Activated CD4-positive, alpha-beta T cell treated with anti-CD3 and anti-CD28 coated beads, Interleukin-2, amount 50 U/mL, for 1 hour (primary cell): ENCODE measurements at regions not wholly inside any gene's neighbourhood (a gene's known extent, or its start where the extent isn't known, plus 50 kb on each side); places are given as distances from the start of the nearest gene placed in this dataset.

ENCODE experiments used
- DNase-seq: peaks from one replicate; pipeline ENCODE4 v3.0.0-alpha.2; 2020

DNA sequence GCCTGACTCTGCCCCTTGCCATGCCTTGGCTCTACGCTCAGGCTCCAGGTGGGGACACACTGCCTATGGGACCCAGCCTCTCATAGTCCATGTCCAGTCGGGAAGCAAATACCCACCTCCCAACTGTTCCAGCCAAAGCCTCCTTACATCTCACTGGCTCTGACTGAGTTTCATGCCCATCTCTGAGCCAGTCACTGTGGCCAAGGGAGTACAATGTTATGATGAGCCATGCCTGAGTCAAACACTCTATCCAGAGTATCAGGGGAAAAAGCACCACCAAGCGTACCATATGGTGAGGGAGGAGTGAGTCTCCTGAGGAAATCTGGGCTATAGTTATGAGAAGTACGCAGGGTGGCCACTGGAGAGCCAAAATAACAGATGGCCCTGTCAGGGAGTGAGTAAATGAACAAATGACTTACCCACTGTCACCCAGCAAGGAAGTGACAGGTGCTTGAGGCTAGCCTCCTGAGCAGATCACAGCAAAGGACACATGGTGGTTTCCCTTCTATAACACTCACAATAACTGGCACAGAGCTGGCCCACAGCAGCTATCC lies 236.6 kb upstream of the GJB5 start:
- DNase-seq = no peak

DNA sequence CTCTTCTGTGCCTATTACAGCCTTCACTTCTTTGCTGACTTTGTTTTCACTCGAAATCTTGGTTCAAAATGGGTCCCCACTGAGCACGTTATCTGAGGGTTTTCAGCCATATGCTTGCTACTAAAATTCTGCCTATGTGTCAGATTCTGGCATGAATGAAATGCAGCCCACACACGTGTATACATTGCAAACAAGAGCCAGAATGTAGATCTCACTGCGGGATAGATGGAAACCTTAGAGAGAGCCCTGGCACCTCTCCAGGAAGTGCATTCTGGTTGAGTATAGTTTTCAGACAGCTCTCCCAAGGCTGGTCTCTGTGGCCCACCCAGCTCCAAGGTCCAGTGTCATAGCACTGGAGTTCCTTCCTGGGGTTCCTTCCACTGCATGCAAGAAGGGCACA lies 234.7 kb upstream of the GJB5 start:
- DNase-seq = no peak

DNA sequence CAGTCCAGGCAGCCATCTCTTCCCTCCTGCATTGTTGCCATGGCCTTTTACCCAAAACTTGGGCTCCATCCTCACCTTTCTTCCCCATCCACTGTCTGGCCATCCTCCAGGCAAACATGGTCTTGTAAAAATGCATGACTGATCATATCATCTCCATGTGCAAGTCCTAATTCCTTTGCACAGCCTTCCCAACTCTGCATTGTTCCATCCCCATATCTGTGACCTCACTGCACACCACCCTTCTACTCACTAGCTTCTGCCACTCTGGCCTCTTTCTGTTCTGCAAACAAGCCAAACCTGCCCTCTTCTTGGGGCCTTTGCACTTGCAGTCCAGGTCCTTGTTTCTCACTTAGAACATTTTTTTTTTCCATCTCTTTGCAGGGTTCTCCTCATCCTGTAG lies 230.1 kb upstream of the GJB5 start:
- DNase-seq = no peak

DNA sequence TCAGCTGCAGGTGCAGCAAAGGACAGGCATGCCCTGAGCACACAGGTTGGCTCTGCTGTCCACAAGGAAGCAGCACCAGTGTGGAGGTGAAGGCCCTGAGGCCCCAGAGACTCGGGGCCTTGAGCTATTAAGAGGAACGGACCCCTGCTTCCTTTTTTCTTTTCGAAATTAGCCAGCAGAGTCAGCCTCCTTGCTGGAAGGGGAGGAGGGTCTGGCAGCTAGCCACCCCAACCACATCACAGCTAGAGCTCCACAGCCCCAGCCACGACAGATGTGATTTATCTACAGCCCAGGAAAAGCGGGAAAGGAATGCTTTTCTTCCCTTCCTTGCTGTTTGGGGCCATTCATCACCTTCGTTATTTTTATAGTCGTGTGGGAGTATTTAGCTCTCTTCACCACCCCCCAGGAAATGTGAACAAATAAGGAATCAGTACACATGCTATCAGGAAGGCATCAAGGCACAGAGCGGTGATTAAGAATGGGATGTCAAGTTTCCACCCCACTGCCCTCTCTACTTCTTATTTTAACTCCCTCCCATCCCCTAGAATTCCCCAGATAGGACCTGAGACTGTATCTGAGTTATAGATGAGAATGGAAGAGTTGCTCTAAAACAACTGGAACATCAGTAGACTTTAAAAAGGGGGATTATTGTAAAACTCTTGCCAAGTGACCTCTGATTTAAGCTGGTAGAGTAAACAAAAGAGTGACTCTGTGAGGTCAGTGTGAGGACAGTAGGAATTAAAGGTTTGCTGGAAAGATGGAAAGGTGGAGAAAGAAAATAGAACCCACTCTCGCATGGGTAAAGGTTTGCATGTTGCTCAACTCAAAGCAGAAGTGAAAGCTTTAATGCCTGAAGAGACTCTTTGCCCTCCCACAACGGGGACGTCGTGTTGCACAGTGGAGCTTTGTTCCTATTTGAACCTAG lies 224.7 kb upstream of the GJB5 start:
- DNase-seq = no peak

DNA sequence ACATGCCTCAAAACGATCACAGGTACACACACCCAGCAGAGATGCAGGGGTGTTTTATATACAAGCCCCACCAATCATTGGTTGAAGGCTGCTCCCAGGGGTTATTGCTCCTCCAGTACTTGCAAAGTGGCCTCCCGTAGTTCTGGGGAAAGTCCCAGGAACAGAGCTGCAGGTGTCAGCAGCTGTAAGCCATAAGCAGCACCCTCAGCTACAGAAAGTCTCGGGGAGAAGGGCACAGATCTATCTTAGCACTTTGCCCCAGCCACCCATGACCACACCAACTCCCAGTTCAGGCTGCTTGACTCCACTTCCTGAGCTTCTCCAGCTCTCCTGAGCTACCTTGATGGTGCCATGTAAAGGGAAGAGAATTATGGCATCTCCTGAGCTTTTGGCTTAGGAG lies 222.7 kb upstream of the GJB5 start:
- no peak for DNase-seq

DNA sequence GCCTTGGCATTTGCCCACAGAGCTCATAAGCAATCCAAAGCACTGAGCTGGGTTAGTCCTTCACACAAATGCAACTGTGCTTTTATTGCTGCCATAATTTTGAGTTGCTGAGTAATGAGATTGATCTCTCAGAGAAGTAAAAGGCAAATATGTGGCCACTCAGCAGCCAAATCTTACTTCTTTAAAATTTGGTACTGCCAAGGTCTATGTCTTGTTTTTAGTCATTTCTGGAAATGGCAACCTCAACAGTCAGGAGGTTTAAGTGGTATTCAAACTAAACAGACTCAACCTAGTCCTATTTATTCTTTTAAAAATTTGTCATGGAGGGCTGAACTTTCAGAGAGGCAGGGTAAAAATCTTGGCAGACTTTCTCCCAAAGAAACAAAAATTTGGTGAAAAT lies 216.4 kb upstream of the GJB5 start:
- no peak for DNase-seq

DNA sequence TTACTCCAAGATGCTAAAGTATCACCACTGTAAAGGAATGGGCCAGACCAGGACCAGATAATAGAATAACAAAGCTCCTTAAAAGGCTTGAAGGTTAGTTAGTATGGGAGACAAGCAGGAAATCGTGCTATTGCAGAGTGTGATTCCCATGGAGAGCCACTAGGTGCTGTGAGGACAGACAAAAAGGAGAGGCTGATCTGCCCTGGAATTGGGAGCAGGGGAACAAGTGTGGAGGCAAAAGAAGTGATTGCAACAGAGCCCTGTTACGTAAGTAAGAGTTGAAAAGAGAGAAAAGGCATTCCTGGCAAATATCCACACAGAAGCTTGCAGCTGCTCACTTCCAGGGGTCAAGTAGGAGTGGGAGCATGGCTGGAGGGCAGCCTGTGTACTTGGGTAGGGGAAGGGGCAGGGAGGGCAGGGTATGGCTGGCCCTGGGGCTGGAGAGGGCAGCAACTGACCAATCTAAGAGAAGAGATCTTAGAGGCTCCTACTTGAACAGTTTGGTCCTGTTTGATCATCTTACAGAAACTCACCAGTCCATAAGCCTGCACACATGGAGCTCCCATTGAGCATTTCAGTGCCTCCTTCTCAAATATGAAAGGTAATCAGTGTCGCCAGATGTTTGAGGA lies 207.7 kb upstream of the GJB5 start:
- DNase-seq = no peak

DNA sequence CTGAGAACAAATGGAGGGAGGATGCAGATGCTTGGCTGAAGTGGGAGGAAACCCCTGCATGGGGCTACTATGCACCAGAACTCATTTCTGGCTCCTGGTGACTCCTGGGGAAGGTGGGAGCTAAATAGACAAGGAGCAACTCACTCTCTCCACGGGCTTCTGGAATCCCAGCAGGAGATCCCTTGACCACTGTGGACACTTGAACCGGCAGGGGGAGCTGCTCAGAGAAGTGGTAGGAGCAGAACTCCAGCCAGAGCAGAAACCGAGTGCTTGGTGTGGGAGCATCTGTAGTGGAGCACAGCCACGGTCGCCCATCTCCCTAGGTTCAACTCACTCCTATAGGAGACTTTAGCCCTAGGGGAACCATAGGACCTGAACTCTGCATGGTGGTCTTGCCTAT lies 205.6 kb upstream of the GJB5 start:
- DNase-seq = no peak

DNA sequence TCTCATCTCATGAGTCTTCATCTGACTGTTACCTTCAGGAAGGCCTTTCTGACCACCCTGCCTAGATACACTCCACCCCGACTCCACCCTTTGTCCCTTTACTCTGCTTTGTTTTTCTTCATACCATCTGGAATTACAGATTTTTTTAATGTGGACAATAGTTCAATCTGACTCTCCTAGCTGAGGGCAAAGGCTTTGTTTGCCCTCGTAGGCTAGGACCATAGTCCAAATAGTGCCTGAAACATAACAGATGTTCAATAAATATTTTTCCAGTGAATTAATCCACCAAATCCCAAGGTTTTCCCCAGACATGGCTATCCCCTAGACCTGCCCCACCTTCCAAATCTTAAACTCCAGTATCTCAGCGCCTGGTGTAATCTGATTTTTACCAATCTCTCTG lies 176.5 kb upstream of the GJB5 start:
- no peak for DNase-seq

DNA sequence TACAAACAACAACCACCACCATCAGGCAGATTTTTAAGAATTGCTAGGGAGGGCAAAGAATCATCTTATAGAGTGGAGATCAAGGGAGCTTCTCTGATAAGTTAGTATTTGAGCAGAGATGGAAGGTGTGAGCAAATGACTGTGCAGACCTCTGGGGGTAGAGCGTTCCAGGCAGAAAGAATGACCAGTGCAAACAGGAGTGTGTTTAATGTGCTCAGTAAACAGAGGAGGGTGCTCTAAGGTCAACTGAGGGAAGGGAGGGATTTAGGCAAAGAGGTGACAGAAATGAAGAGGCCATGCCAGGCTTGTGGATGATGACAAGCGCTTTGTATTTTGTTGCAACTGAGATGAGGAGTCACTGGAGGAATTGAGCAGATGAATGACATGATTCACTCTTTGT lies 172.5 kb upstream of the GJB5 start:
- no peak for DNase-seq

DNA sequence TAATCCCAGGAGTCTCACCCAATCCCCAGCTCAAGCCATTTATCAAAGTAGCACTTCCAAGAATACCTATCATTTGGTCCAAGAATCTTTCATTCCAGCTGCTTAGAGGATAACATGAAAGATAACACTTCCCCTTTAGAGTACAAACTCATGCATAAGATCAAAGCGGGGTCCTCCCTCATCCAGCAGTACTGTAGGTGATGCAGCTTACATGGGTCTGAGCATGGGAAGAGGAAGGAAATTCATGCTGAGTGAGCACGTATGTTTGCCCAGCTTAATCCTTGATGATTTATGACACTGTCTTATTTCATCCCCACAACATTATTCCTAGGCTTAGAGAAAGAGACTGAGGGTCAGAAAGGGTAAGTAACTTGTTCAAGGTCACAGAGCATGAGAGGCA lies 167.1 kb upstream of the GJB5 start:
- DNase-seq = no peak

DNA sequence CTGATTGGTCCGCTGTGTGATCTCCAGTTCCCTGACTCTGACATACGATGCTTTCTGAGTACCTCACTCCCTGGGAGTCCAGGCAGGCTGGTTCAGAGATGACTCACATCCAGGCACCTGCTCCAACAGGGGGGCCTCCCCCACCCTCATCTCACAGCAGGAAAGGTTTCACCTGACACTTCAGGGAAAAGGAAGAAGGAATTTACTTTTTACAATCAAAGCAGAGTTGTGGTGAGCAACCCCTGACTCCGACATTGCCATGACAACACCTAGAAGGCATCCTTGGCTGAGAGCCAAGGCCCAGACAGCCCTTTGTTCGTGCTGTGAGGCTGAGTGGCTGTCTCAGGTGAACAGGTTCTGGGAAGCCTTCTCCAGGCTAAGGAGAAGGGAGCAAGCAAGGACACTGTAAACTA lies 164.6 kb upstream of the GJB5 start:
- no peak for DNase-seq

DNA sequence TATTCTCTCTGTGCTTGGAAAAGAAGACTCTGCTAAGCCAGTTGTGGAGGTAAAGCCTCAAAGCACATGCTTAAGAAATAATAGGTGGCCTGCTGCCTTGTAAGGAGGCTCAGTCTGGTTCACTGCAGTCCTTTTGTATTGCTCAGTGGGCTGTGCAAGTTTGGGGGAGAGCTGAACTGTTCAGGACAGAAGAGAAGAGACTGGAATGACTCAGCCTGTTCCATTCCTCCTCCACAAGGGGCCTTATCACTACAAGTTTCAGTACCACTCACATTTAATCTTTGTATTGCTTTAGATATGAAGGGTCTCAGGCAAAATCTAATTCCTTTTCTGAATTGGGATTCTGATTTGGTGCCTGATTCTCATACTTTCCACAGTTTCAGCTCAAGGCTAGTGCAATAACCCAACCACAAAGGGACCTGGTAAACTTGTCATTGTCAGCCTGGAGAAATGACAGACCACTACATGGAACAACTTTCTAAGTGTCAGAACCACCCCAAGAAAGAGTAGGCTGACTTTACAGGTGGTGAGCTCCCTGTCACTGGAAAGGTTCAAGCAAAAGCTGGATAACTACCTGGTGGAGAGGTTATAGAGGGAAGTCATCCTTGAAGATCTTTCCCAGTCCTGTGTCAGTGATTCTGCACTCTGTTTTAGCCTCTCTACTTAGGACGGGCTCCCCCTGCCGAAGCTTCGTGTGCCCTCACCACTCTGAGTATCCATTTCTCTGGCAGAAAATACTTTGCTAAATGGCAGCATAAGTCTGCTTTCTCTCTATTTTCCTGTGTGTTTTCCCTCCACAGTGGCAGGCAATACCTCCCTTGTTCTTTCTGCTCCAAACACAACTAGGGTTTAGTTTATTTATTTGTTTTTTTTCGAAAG lies 162.9 kb upstream of the GJB5 start:
- DNase-seq = no peak

DNA sequence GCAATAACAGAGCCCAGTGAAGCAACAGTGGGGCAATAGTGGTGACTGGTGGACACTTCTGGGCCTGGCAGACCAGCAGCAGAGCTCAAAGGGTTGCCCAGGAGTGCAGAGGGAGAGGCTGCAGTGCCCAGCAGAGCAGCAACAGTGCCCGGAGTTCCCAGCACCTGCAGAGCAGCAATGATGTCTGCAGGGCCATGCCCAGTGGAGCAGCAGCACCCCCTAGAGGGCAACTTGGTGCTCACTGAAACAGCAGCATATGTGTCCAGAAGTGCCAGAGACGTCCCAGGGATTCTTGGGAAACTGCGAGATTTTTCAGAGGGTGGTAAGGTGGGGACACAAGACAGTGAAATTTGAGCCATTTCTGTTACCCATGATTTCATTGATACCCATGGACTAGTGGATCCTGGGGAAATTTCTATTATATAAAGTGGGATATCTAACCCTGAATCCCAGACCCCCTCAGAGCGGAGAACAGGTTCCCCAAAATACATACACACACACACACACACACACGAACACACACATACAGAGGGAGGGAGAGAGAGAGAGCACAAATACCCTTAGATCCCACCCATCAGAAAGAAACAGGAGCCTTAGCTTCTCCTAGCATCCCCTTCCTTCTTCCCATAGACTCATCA lies 156.9 kb upstream of the GJB5 start:
- peak; percentile 35 for DNase-seq

DNA sequence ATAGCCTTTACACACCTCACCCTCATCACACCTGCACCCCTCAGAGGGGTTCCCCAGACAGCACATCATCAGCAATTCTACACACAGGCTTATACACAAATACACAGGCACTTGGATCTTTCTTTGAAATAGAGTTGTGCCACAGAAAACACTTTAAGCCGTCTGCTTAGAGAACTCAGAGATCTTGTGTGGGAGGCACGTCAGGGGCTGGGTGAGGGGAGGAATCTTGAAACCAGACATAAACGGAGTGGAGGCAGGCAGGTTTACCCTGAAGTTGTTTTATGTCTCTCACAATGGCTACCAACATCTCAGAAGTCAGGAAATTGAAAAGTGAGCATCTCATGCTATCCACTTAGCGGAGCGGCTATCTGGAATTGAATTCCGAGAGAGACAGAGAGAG lies 151.9 kb upstream of the GJB5 start:
- DNase-seq = no peak

DNA sequence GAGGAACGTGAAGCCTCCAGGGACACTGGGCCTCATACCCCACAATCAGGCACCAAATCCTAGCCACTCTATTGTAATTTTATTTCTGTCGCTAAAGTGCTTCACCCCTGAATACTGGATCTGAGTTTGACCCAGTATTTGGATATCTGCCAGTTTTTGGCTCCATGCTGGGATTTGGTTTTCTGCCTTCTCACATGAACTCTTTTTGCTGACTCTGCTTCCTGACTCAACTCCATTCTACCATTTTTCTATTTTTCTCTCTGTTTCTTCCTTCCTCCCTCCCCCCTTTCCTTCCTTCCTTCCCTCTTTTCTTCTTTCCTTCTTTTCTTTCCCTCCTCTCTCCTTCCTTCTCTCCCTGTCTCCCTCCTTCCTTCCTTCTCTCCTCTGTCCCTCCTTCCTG lies 151.3 kb upstream of the GJB5 start:
- no peak for DNase-seq

DNA sequence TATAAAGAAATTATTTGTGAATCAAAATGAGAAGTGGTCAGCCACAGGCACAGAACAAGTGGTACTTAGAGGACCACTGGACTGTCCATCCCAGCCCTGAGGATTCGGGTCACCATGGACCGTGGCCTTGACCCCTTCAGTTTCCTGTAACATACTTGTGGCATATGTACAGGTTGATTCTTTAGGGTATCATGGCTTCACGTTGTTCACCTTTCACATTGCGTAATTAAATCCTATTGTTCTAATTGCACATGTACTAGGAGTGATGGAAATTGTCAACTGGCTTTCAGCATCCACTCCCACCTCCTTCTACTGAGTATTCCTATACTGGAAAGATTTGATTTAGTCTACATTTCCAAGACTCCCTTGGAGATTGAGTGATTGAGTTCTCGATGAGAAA lies 148.3 kb upstream of the GJB5 start:
- no peak for DNase-seq

DNA sequence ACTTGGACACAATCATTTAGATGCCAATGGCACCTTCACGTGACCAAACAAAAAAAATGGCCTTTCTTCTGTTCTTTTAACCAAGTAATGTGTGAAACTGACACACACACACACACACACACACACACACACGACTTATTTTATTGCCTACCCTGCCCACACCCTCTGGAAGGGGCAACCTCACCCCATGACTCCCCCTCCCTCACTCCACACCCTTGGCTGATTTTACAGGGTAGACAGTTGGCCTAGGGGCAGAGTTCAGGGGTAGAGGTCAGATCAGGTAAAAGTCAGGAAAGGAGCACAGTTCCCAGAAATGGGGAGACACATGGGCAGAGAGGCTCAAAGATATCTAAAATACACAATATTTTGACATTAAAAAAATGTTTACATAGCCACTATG lies 144.8 kb upstream of the GJB5 start:
- no peak for DNase-seq

DNA sequence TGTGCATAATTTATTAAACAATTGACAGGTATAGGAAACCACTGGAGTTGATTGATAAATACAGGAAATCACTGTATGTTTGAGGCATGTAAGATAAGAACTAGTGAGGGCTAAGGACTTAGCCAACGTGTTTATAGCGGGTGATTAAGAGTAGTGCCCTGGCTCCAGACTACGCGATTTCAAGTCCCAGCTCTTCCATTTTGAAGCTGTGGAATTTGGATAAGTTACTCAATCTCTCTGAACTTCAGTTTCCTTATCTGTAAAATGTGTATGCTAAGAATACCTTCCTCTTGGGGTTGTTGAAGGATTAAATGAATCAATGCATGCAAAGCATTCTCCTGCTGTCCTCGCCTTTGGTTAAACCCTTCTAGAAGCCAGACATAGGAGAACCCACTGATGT lies 143.3 kb upstream of the GJB5 start:
- no peak for DNase-seq

DNA sequence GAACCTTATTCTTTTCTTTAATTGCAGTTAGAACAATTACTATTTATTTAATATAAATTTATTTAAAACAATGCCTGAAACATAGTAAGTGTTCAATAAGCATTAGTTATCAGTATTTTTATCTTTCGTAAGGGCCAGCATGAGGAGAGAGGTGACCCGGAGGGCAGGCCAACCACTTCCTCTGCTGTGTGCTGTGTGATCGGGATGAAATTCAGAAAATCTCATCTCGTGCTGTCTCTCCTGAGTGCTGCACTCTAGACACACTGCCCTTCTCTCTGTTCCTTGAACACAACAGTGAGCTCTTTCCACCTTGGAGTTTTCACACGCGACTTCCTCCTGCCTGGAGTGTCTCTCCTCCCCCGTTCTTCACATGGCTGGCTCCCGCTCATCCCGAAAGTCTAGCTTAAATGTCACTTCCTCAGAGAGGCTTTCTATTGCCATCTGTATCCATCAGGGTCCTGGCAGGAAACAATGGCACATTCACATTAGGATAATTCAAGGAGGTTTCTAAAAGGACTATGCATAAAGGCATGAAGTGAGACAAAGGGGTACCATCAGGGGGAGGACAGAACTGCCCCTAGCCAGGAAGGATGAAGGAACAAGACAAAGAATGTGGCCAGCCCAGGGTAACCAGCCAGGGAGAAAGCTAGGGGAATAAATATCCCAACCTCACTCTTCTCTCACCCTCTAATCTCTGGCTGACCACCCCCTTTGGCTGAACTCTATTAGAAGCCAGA lies 142.6 kb upstream of the GJB5 start:
- DNase-seq = no peak

DNA sequence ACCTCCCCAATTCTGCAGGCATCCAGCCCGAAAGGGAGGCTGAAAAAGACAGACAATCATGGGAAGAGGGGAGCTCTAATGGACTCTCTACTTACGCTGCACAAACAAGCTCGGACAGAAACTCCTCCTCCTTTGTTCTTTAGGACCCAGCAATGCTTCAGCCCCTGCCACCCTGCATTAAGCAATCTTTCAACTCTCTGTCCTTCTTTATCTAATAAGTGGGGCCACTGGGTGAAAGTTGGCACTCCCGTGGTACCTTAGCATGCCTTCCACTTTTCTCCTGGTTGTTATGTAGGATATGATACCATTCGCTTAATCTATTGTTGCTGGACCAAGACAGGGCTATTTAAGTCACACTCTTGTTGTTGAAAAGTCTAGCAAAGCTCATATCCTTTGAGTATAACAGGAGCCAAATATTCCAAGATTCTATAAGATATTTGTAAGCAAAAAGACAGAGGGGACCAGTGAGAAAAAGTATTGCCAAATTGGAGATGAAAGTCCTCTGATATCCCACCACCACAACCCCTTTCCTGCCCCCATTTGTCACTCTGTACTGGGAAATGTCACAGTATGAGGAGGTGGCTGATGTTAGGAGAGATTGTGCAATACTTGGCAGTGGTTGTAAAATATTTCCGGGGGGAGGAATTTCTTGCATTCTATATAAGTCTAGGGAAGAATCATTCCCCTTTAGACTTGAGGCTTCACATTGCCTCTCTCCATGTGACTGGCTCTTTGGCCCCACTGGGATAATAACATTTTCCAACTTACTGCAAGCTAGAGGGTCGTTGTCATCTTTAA lies 137.3 kb upstream of the GJB5 start:
- no peak for DNase-seq
